OCI-LY7 (cell line): ENCODE measurements at regions not wholly inside any gene's neighbourhood (a gene's known extent, or its start where the extent isn't known, plus 50 kb on each side); places are given as distances from the start of the nearest gene placed in this dataset.
"Not testable (repeated sequence)": the region's sequence is repeated elsewhere in the genome, so short reads cannot be mapped to it uniquely, and the experiment has no call there.

Experiments
- BruUV-seq: library from RNA; stranded (reverse); fragments of 400-500 nt; replicated peaks from 2 replicates; lab custom pipeline; 2021; lab: Mats Ljungman, UMichigan
- CTCF ChIA-PET: fragments of 300-600 bp; sonication (Branson Sonifier 250); formaldehyde crosslinking; loops from one replicate; lab custom pipeline; 2022; ENCODE audit warnings: antibody characterized with exemption; ENCODE audit not compliant: unreplicated experiment; lab: Charles Lee
- POLR2A ChIA-PET: fragments of 300-600 bp; sonication (Branson Sonifier 250); formaldehyde crosslinking; loops from one replicate; lab custom pipeline; 2022; ENCODE audit warnings: antibody characterized with exemption; lab: Charles Lee
- DNase-seq: peaks from one replicate; pipeline ENCODE4 v3.0.0-alpha.2; 2015; ENCODE audit warnings: low spot score
- H2AFZ ChIP-seq: fragments of 200-600 bp; sonication (generic), shearing (Covaris generic); 2 replicates; pipeline ENCODE4 v1.6.1; 2014; ENCODE audit warnings: mild to moderate bottlenecking, antibody characterized with exemption, low read length, moderate library complexity
- H3K27ac ChIP-seq: fragments of 200-600 bp; sonication (generic); 2 replicates; pipeline ENCODE4 v1.5.1; 2014; ENCODE audit warnings: mixed run types, low read depth, mild to moderate bottlenecking, moderate library complexity, low read length, inconsistent platforms; ENCODE audit not compliant: poor library complexity, severe bottlenecking
- H3K36me3 ChIP-seq: fragments of 200-600 bp; sonication (generic); 2 replicates; pipeline ENCODE4 v1.6.1; 2014; ENCODE audit warnings: mild to moderate bottlenecking, antibody characterized with exemption, low read length, moderate library complexity, mixed read lengths; ENCODE audit not compliant: insufficient read depth
- H3K4me1 ChIP-seq: fragments of 200-600 bp; sonication (generic); 2 replicates; pipeline ENCODE4 v1.5.1; 2014; ENCODE audit warnings: mild to moderate bottlenecking, low read length; ENCODE audit not compliant: insufficient read depth, poor library complexity, severe bottlenecking
- H3K4me2 ChIP-seq: fragments of 200-600 bp; sonication (generic); 2 replicates; pipeline ENCODE4 v1.6.1; 2014; ENCODE audit warnings: mild to moderate bottlenecking, low read length
- H3K4me3 ChIP-seq: fragments of 200-600 bp; sonication (generic); 2 replicates; pipeline ENCODE4 v1.5.1; 2014; ENCODE audit warnings: mild to moderate bottlenecking, low read depth, low read length; ENCODE audit not compliant: poor library complexity, severe bottlenecking
- H3K79me2 ChIP-seq: fragments of 200-600 bp; sonication (generic); 2 replicates; pipeline ENCODE4 v1.6.1; 2016; ENCODE audit warnings: low read depth, mild to moderate bottlenecking, low read length, moderate library complexity, mixed read lengths; ENCODE audit not compliant: insufficient read depth
- H3K9me2 ChIP-seq: fragments of 200-600 bp; sonication (generic); 2 replicates; pipeline ENCODE4 v1.6.1; 2016; ENCODE audit warnings: mild to moderate bottlenecking, low read length, mixed read lengths; ENCODE audit not compliant: insufficient read depth
- H3K9me3 ChIP-seq: fragments of 200-600 bp; sonication (generic); 2 replicates; pipeline ENCODE4 v1.6.1; 2014; ENCODE audit warnings: mild to moderate bottlenecking, mixed run types, low read length, mixed read lengths
- H4K20me1 ChIP-seq: fragments of 200-600 bp; sonication (generic); 2 replicates; pipeline ENCODE4 v1.6.1; 2014; ENCODE audit warnings: mild to moderate bottlenecking, antibody characterized with exemption, low read length, moderate library complexity, mixed read lengths; ENCODE audit not compliant: insufficient read depth
- CTCF ChIP-seq: fragments of 200-600 bp; sonication (generic); conservative IDR thresholded peaks from 2 replicates; pipeline ENCODE4 v1.5.1; 2014; ENCODE audit warnings: mild to moderate bottlenecking, antibody characterized with exemption, low read length, moderate library complexity, mixed read lengths
- EZH2phosphoT487 ChIP-seq: fragments of 200-600 bp; sonication (generic); IDR thresholded peaks from 2 replicates; pipeline ENCODE4 v1.6.1; 2018; ENCODE audit warnings: low read depth, borderline replicate concordance, mild to moderate bottlenecking, mixed run types, antibody characterized with exemption, low read length, moderate library complexity, mixed read lengths
- intact Hi-C: fragments of 100-400 bp; cut with micrococcal nuclease; formaldehyde crosslinking; loops from one replicate; pipeline ENCODE4 v1.10.0; 2022; ENCODE audit not compliant: unreplicated experiment

GRCh38 chr3:145294572-145294971, 866.4 kb downstream of the PLOD2 start:
- DNase-seq: no peak
- H3K9me2 ChIP-seq: no peaks in the 10 kb centered on the region
- no peak overlapping the region for H3K4me3 ChIP-seq
- no TSS peak for BruUV-seq
- no peak overlapping the region for H3K27ac ChIP-seq
- ChIA-PET CTCF (no interaction called here), POLR2A (no interaction called here)
- H2AFZ ChIP-seq: no peak overlapping the region
- H3K4me2 ChIP-seq: no peak overlapping the region
- no peaks in the 10 kb centered on the region for H3K36me3 ChIP-seq
- H3K4me1 ChIP-seq: no peaks in the 10 kb centered on the region
- no peak for TF ChIP-seq CTCF
- no peak for TF ChIP-seq EZH2phosphoT487
- intact Hi-C loops: no loop called here
- no peaks in the 10 kb centered on the region for H3K9me3 ChIP-seq
- no peaks in the 10 kb centered on the region for H3K79me2 ChIP-seq
- H4K20me1 ChIP-seq: no peaks in the 10 kb centered on the region

GRCh38 chr3:145307272-145307671, 853.7 kb downstream of the PLOD2 start:
- Histone ChIP-seq H4K20me1 (no peaks in the 10 kb centered on the region), H3K79me2 (no peaks in the 10 kb centered on the region), H3K9me3 (no peaks in the 10 kb centered on the region), H3K4me2 (no peak overlapping the region), H3K4me3 (no peak overlapping the region), H3K4me1 (no peaks in the 10 kb centered on the region), H2AFZ (no peak overlapping the region), H3K36me3 (no peaks in the 10 kb centered on the region), H3K9me2 (no peaks in the 10 kb centered on the region), H3K27ac (no peak overlapping the region)
- TF ChIP-seq EZH2phosphoT487 (no peak), CTCF (no peak)
- ChIA-PET POLR2A (no interaction called here), CTCF (no interaction called here)
- DNase-seq: no peak
- BruUV-seq: no TSS peak
- intact Hi-C loops: no loop called here

GRCh38 chr3:145313751-145314150, 847.2 kb downstream of the PLOD2 start:
- H3K36me3 ChIP-seq: no peaks in the 10 kb centered on the region

GRCh38 chr3:145316253-145316652, 844.7 kb downstream of the PLOD2 start:
- DNase-seq, H3K36me3 ChIP-seq, CTCF ChIA-PET, H2AFZ ChIP-seq, intact Hi-C loops, H3K79me2 ChIP-seq, POLR2A ChIA-PET, H3K9me3 ChIP-seq, H3K27ac ChIP-seq, BruUV-seq, H3K9me2 ChIP-seq, H3K4me3 ChIP-seq, H4K20me1 ChIP-seq, H3K4me1 ChIP-seq, H3K4me2 ChIP-seq: not testable (repeated sequence)

More at GRCh38 chr3:145313751-145314150, 847.2 kb downstream of the PLOD2 start:
- intact Hi-C loops: no loop called here
- POLR2A ChIA-PET: no interaction called here
- no peak overlapping the region for H2AFZ ChIP-seq
- H3K9me2 ChIP-seq: no peaks in the 10 kb centered on the region
- no peak overlapping the region for H3K4me2 ChIP-seq
- no peaks in the 10 kb centered on the region for H3K4me1 ChIP-seq
- DNase-seq: no peak
- no peak overlapping the region for H3K27ac ChIP-seq
- no TSS peak for BruUV-seq
- H4K20me1 ChIP-seq: no peaks in the 10 kb centered on the region
- no peak for TF ChIP-seq CTCF
- no peak for TF ChIP-seq EZH2phosphoT487
- H3K4me3 ChIP-seq: no peak overlapping the region
- no peaks in the 10 kb centered on the region for H3K79me2 ChIP-seq
- CTCF ChIA-PET: no interaction called here
- no peaks in the 10 kb centered on the region for H3K9me3 ChIP-seq
